AG04450 (cell line): ENCODE measurements at regions not wholly inside any gene's neighbourhood (a gene's known extent, or its start where the extent isn't known, plus 50 kb on each side); places are given as distances from the start of the nearest gene placed in this dataset. TPM values are rescaled to one million over a fixed set of nuclear protein-coding genes. Genes with fewer than 3 reads are reported as not detected.

Experiments
- CTCF ChIA-PET: fragments of 300-600, 350-600 bp; formaldehyde crosslinking; extraction: SDS; loops from one replicate; lab custom pipeline; 2022; ENCODE audit warnings: antibody characterized with exemption, inconsistent platforms; lab: Charles Lee
- POLR2A ChIA-PET: fragments of 350-600 bp; formaldehyde crosslinking; extraction: SDS; loops from one replicate; lab custom pipeline; 2021; ENCODE audit warnings: antibody characterized with exemption, inconsistent platforms; lab: Yijun Ruan, JAX
- DNase-seq: peaks from one replicate; pipeline ENCODE4 v3.0.0-alpha.2; 2011; ENCODE audit warnings: low read depth, low spot score
- H3K27ac ChIP-seq: one replicate; pipeline ENCODE4 v1.5.1; 2012; ENCODE audit warnings: low read depth, low read length, control low read depth
- H3K27me3 ChIP-seq: one replicate; pipeline ENCODE4 v1.6.0; 2012; ENCODE audit warnings: low read length; ENCODE audit not compliant: control insufficient read depth, insufficient read depth
- H3K4me3 ChIP-seq: 2 replicates; pipeline ENCODE4 v1.5.1; 2011; ENCODE audit warnings: mild to moderate bottlenecking, low read depth, low read length, control low read depth
- H3K9me3 ChIP-seq: 2 replicates; pipeline ENCODE4 v1.5.1; 2012; ENCODE audit warnings: low read length; ENCODE audit not compliant: control insufficient read depth, insufficient read depth
- small RNA-seq: library from RNA; depleted of rRNA; stranded (forward); fragments of <200 nt; gene quantifications from one replicate; pipeline ENCODE3, GENCODE V24; 2012; ENCODE audit warnings: low read depth; ENCODE audit not compliant: insufficient read length
- TF ChIP-seq, protein P1 (sequence below): IDR thresholded peaks from 2 replicates; pipeline ENCODE4 v1.5.1; 2011; ENCODE audit warnings: low read depth, low read length, control low read depth, inconsistent platforms

- CTCF ChIA-PET: interaction anchor here (1.4 kb wide), 1 partner anchor 10 kb away, joined by 7 read pairs; no protein-coding TSS in a partner anchor
- Histone ChIP-seq H3K27ac (no peak overlapping the region), H3K27me3 (peaks cover 6% of the 10 kb centered on the region), H3K4me3 (no peak overlapping the region), H3K9me3 (peaks cover 9% of the 10 kb centered on the region)
- POLR2A ChIA-PET: no interaction called here
- TF ChIP-seq, protein P1, sequence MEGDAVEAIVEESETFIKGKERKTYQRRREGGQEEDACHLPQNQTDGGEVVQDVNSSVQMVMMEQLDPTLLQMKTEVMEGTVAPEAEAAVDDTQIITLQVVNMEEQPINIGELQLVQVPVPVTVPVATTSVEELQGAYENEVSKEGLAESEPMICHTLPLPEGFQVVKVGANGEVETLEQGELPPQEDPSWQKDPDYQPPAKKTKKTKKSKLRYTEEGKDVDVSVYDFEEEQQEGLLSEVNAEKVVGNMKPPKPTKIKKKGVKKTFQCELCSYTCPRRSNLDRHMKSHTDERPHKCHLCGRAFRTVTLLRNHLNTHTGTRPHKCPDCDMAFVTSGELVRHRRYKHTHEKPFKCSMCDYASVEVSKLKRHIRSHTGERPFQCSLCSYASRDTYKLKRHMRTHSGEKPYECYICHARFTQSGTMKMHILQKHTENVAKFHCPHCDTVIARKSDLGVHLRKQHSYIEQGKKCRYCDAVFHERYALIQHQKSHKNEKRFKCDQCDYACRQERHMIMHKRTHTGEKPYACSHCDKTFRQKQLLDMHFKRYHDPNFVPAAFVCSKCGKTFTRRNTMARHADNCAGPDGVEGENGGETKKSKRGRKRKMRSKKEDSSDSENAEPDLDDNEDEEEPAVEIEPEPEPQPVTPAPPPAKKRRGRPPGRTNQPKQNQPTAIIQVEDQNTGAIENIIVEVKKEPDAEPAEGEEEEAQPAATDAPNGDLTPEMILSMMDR: no peak
- no peak for DNase-seq
Observed at GRCh38 chr2:38125842-38126241, 49.9 kb upstream of the CYP1B1 start.

Small RNAs in the stretch of these regions (small RNA-seq; reads per million reads assigned to genes)
- gene AC009229.3 (not detected), gene RNU6-951P (not detected)
